Hematopoietic multipotent progenitor cell treated with erythropoietin and hydrocortisone succinate and interleukin-3 and kit ligand, for 17 days (in vitro differentiated cells): ENCODE measurements at regions not wholly inside any gene's neighbourhood (a gene's known extent, or its start where the extent isn't known, plus 50 kb on each side); places are given as distances from the start of the nearest gene placed in this dataset.
"Not testable (repeated sequence)": the region's sequence is repeated elsewhere in the genome, so short reads cannot be mapped to it uniquely, and the experiment has no call there.

ENCODE experiments used
- DNase-seq: peaks from one replicate; pipeline ENCODE4 v3.0.0-alpha.2; 2015; ENCODE audit warnings: low spot score

DNA sequence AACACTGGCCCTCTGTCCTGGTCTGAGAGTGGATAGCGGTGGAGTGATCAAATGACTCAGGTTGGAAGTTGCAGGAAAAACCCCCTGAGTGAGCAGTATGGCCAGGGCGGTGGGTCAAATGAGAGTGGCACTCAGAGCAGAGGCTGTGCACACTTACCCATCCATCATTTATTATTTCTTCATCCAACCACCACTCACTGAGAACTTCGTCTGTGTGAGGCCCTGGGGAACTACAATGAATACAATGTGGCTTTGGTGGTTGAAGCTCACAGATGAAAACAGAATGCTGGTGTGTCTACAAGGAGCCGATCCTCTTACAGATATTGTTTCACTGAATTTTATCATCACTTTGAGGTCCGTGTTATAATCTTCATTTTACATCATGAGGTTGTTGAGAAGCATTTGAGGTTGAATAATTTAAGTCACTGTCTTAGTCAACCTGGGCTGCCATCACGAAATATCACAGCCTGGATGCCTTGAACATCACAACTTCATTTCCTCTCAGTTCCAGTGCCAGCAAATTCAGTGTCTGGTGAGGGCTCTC lies 73.4 kb upstream of the ID2 start:
- DNase-seq: no peak

DNA sequence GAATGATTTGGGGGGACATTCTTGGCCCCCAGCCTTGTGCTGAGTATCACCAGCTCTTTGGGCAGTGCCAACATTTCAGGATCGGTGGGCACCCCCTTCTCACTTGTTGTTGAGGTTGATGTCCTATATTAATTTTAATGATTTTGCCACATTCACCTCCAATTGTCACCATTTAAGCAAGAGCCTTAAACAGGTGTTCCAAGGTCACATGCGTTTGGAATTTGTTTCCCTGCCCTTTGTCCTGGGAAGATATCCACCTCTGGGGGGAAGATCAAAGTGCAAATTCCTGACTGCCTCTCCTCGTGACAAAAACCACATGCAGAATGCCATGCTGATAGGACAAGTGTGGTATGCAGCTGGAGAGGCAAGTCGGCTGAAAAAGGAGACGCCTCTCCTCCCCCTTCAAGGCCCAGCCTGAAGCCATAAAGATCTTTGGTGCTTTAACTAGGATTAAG lies 72.5 kb upstream of the ID2 start:
- DNase-seq: no peak

DNA sequence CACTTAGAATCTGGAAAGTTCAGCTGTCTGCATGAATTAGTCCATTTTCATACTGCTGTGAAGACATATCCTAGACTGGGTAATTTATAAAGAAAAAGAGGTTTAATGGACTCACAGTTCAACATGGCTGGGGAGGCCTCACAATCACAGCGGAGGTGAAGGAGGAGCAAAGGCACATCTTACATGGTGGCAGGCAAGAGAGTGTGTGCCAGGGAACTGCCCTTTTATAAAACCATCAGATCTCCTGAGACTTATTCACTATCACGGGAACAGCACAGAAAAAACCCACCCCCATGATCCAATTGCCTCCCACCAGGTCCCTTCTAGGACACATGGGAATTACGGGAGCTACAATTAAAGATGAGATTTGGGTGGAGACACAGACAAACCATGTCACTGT lies 71.1 kb upstream of the ID2 start:
- DNase-seq: not testable (repeated sequence)

DNA sequence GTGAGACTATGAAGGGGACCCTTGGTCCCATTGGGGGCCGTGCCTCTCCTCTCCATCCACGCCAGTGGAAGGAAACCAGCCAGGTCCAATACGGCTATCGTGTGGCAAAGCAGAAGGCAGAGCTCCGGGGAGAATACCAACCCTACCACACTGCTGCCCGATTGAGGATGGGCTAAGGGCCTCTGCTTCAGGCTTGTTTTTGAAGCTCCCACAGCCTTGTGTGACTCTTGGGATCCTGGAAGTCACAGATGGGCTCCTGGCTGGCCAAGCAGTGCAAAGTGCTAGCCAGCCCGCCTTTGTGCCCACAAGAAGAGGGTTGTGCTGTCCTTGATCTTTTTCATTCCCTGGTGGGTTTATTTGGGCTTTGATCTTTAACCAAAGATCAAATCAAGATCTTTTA lies 70.6 kb upstream of the ID2 start:
- no peak for DNase-seq

DNA sequence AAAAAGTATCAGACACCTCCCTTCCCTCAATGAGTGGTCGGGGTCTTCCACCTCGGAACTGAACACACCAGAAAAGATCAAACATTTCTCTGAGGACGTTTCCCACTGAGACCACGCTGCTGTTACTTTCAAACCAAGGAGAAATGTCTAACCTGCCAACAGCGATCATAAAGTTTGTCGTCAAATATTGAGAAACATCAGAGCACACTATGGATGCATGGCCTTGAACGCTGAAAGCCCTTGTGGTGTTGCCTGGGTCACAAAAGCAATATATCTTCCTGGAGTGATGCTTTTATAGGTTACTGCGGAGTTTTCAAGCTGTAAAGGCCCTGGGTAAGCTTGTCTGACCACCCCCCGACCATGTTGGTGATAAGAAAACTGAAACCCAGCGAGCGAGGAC lies 70.2 kb upstream of the ID2 start:
- DNase-seq: no peak

DNA sequence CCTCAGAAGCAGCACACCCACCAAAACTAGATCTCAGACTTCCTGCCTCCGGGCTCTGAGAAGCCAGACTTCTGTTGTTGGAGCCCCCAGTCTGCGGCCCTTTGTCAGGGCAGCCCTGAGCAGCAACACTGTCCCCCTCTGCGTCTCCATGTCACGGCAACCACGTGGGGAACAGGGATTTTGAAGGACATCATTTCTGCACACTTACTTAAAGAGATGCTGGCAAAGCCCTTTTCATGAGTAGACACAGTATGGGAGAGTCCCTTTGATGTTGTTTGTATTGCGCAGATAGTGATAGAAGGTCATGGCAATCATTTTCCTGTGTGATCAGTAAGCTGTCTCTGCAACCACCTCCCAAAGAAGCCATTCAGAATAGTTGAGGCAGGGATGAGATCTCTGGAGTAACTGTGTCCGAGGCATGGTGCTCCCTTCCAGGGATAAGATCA lies 69.1 kb upstream of the ID2 start:
- DNase-seq: no peak

DNA sequence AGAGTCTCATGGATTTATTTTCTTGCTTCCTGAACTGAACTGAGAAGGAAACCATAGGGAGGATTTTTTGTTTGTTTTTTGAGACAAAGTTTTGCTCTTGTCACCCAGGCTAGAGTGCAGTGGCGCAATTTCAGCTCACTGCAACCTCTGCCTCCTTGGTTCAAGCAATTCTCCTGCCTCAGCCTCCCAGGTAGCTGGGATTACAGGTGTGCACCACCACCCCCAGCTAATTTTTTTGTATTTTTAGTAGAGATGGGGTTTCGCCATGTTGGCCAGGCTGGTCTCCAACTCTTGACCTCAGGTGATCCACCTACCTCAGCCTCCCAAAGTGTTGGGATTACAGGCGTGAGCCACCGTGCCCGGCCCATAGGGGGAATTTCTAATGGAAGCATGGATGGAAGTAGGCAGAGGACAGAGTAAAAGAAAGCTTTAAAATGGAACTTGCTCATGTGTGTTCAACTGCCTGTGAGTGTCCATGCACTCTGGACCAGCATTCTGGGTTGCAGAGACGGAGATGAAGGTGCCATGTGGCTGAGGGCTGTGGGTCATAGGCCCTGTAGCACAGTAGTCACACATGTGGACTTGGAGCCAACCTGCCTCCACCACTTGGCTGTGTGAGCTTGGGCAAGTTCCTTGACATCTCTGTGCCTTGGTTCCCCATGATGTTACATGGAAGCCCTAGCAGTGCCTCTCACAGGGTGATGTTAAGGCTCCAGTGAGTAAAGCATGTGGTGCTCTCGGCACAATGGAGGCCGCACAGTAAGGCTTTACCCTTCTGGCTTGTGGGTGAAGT lies 68.5 kb upstream of the ID2 start:
- not testable (repeated sequence) for DNase-seq

DNA sequence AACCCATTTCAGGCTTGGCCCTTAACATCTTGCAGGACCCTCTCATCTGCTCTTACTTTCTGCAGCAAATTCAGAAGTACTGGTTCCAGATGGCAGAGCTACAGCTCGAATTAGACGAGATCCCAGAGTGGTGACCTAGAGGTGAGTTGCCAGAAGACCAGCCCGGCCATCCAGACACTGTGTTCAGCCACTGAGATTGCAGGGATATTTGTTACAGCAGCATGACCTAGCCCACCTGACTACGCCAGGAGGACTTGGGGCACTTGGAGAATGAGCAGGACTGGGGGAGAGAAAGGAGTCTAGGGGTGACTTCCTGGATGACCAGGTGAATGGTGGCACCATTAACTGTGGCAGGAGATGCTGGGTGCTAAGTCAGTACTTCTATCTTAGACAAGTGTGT lies 67.2 kb upstream of the ID2 start:
- DNase-seq: no peak

DNA sequence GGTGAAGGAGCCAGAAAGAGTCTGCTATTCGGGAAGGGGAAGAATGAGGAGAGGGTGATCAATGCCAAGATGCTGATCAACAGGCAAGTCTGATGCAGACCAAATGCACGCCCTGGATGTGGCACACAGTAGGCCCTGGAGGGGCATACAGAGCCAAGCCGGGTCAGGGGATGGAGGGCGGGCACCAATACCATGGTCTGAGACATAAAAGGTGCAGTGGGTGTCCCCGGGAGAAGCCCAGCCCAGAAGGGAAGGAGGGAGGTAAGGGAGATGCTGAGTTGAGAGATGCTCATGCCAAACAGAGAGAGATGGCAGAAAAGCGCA lies 66.6 kb upstream of the ID2 start:
- DNase-seq: no peak

DNA sequence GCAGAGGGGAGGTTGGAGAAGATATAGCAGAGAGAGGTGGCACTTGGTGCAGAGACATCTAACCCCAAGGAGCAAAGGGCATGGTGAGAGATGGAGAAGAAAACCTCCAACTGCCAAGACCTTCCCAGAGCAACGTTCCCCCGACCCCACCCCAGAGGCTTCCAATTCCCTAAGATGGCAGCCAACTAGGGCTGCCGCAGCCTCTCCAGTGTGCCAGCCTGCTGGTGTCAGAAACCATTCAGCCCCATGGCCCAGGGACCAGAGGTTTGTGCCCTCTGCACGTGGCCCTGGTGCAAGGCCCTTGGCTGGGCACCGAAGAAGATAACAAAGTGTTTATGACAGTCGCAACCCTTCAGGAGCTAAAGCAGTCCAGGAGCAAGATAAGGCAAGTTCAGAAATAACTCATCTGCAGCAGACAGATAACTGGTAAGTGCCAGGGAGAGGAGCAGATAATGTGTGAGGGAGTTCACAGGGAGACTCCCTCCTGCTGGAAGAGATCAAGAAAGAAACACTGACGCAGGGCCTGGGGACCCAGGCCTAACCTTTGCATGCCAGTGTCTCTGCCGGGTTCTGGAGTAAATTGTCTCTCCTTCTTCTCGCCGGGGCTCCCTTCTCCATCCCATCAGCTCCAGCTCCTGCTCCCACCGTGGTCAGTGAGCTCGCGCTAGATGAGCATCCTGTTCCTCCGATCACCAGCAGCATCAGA lies 66.1 kb upstream of the ID2 start:
- DNase-seq: peak; percentile 89

DNA sequence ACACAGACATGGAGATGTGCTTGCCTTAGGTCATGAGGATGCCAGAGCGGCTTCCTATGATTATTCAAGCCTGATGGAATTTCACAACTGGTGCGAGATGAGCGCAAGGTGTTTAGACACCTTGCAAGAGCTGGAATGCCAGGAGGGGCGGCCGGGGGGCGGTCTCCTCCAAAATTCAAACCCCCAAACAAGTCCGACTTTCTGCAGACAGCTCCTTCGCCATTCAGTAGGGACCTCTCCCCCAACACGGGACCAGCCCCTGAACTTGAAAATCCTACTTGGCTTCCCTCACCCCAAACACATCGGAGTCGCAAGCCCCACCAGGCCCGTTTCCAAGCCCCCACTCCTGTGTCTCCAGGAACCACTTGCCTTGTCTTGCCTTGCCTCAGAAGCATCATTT lies 64.8 kb upstream of the ID2 start:
- no peak for DNase-seq

DNA sequence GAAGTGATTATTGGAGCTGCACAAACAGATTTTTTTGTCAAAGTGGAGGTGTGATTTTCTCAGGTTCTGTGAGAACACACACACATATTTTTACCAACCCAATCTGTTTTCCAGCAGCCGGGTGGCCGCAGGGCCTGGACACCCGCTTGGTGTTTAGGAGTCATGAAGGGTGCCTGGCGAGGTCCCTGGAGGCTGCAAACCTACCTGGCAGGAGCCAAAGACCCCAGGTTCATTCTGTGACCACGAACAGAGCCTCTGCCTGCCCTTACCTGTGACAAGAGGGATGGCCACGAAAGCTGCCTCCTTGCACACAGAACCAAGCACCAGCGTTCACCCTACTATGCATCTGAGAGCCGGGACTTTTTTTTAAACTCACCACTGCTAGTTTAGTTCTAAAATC lies 64.3 kb upstream of the ID2 start:
- no peak for DNase-seq

DNA sequence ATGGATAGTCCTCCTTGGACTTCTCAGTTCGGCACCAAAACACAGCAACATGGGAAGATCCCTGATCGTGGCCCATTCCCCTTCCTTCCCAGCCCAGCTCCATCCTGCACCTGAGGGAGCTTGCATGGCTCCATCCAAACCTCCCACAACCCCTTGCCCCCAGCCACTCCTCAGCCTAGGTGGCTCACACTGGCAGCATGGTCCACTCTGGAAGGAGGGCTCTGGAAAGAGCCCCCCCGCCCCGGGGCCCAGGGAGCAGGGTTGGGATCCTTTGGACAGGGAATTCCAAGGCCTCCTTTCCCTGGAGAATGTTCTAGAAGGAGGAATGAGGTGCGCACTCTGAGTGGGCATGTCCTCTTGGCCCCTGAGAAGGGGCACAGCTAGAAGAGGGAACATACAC lies 62.8 kb upstream of the ID2 start:
- DNase-seq: no peak

DNA sequence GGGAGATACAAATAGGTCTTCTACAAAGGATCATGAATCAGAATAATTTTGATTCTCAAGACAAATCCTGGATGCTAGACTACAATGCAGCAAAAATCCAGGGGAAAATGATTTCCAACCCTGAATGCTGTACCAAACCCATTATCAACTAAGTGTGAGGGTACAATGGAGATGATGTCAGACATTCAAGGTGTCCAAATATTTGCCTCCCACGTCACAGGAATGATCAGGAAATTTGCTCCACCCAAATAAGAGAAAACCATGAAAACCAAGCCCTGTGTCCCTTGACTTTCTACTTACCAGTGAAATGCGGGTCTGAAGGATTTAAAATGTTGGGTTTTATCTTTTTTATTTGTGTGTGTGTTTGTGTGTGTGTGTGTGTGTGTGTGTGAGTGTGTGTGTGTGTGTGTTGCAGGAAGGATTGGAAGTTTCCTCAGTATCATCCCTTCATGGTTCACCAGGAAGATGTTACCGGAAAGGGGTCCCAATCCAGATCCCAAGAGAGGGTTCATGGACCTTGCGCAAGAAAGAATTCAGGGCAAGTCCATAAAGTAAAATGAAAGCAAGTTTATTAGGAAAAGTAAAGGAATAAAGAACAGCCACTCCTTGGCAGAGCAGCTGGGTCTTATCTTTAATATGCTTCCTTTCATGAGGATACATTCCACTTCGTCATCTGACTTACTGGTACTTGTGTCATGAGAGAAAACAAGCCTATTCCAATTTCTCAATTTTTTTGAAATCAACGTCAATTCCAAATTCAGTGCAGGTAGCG lies 61.1 kb upstream of the ID2 start:
- DNase-seq: peak; percentile 25

DNA sequence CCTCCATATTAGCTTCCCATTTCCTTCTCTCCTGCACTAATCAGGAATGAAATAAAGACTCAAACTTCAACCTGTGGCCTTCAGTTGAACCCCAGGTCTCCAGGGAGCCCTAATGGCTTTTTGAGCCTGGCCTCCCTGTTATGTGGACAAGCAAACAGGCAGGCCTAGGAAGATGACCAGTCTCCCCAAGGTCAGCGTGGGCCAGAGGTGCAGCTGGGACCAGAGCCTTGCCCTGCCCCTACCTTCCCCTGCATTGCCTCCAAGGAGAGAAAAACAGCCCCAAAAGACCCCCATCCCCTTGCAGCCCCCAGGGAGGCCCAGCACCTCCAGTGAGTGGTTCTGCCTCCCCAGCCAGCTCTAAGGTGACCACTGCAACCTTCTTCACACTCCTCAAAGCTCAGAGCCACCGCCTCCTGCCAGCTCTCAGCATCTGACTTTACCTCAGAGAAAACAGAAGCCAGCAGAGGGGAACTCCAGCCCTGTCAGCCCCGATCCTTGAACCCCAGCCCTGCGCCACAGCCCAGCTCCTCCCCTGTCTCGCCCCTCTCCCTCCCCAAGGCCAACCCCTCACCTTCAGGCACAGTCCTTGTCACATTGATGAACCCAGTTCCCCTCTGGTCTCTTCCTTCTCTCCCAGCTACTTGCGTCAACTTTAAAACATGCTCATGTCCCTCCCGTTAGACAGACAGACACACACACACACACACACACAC lies 59.5 kb upstream of the ID2 start:
- DNase-seq: no peak

DNA sequence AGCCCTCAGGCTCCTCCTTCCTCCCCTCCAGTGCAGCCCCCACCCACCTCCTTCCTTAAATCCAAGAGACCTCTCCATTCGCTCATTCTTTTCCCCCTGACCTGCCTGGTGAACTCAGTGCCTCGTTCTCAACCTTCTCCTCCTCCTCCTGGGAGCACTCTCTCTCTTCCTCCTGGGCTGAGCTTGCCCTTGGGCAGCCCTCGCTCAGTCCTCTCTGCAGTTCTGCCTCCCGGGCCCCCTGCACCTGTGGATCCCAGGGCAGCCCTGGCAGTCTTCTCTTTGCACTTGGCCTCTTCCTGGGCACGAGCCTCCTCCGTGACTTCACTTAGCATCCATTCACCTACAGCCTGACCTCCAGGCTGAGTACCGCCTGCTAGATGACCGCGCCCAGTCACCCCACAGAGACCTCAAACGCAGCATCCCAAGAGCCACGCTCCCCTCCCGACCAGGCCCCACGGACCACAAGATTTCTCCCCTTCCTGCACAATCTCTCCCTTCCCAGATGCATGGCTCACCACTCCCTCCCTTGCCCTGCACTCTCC lies 58.9 kb upstream of the ID2 start:
- DNase-seq: no peak

DNA sequence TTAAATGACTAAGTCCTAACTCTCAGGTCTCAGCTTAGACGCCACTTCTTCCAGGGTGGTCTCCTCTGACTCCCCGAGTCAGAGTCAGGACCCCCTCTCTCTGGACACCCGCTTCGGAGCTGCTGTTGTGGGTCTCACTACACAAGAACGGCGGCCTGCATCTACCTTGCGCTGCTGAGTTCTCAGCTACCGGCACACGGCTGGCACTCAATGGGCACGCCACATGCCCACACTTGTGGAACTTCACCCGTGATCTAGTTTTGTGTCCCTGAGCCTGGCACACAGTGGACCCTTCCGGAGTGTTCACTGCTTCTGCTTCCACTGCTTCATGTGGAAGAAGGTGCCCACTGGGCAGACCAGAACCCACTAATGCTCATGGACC lies 58.3 kb upstream of the ID2 start:
- DNase-seq: no peak

DNA sequence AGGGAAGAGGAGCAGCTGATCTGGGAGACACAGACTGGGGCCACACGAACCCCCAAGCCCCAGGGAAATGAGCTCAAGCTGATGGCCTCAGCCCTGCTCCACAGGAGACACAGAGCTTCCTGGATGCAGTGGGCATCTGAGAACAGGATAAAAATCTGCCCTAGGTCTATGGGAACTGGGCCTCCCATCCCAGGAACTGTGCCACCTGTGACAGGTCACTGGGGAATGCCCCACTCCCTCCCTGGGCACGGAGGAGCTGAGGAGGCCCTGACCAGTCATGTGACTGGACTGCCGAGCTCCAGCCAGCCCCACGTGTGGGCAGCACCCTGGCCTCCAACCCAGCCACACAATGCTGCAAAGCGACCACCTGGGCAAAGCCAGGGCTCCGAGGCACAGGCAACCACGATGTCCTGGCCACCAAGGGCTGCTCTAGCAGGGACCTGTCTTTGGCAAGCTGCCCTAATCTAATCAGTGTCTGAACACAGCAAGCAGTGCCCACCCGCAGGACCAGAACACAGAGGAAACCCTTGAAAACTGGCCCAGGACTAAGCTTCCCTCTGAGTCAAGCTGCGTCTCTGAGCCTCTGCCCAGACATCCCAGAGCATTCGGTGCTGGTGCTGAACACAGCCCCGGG lies 57.8 kb upstream of the ID2 start:
- peak; percentile 27 for DNase-seq

DNA sequence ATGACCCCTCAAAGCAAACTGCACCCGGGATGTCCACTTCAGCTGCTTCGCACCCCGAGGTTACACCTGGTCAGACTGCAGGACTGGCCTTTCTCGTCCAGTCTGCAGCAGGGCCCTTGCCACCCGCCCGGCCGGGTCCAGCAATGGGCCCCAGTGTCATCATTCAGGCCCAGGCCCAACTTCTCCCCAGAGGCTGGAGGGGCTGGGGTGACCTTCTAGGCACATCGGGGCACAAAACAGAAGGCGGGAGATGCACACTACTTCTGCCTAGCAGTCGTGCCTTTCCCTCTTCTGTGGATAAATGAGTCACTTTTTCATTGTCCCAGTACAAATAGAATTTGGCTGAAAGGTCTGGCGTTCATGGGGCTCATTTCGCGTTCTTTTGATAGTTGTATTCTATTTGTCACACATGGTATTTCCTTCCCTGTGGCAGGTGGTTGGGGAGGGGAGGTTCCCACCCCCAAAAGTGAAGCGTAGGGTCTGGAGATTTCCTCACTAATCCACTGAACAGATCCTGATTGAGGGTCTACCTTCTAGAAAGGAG lies 56.9 kb upstream of the ID2 start:
- no peak for DNase-seq

DNA sequence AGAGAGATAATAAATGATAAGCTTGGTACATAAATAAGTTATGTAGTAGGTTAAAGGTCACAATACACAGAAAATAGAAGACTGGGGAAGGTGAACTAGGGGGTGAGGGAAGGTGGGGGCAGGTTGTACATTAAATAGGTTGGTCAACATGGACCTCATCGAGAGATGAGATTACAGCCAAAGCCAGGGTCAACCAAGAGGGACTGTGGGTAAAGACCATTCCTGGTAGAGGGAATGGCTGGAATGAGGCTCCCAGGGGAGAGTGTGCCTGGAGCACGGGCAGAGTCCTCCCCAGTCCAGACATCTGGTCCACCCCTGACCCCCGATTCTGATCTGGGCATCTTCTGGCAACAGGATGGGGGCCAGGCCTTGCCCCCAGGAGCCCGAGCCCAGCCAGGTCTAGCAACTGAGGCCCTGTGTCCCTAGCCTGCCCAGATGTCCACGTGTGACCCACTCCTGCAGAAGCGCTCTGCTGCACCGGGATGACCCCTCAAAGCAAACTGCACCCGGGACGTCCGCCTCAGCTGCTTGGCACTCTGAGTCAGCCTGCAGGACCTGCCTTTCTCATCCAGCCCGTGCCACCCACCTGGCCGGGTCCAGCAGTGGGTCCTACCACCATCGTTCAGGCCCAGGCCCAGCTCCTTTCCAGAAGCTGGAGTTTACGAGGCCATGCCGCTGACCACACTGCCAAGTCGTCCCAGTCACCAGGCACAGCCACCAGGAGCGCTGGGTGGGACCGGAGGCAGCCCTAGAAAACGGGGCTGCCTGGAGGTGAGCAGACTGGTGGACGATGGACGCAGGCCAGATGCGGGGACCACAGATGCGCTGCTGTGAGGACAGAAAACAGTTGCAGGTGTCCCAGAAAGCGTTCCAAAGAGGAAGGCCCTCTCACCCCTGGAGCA lies 56.2 kb upstream of the ID2 start:
- no peak for DNase-seq
